GM10266 (cell line): ENCODE measurements at regions not wholly inside any gene's neighbourhood (a gene's known extent, or its start where the extent isn't known, plus 50 kb on each side); places are given as distances from the start of the nearest gene placed in this dataset.

Experiments
- DNase-seq: peaks from one replicate; pipeline ENCODE4 v3.0.0; 2012; ENCODE audit errors: extremely low spot score
- TF ChIP-seq, protein P1 (sequence below): IDR thresholded peaks from 2 replicates; pipeline ENCODE4 v1.5.1; 2012; ENCODE audit warnings: mild to moderate bottlenecking, low read depth; ENCODE audit not compliant: control insufficient read depth, insufficient read depth; ENCODE audit errors: missing control alignments

GRCh38 chr20:11752336-11752735, 165.4 kb upstream of the BTBD3 start:
- DNase-seq: no peak
- TF ChIP-seq, protein P1, sequence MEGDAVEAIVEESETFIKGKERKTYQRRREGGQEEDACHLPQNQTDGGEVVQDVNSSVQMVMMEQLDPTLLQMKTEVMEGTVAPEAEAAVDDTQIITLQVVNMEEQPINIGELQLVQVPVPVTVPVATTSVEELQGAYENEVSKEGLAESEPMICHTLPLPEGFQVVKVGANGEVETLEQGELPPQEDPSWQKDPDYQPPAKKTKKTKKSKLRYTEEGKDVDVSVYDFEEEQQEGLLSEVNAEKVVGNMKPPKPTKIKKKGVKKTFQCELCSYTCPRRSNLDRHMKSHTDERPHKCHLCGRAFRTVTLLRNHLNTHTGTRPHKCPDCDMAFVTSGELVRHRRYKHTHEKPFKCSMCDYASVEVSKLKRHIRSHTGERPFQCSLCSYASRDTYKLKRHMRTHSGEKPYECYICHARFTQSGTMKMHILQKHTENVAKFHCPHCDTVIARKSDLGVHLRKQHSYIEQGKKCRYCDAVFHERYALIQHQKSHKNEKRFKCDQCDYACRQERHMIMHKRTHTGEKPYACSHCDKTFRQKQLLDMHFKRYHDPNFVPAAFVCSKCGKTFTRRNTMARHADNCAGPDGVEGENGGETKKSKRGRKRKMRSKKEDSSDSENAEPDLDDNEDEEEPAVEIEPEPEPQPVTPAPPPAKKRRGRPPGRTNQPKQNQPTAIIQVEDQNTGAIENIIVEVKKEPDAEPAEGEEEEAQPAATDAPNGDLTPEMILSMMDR: no peak

GRCh38 chr20:11753155-11753554, 164.5 kb upstream of the BTBD3 start:
- TF ChIP-seq, protein P1: no peak
- DNase-seq: no peak

DNA sequence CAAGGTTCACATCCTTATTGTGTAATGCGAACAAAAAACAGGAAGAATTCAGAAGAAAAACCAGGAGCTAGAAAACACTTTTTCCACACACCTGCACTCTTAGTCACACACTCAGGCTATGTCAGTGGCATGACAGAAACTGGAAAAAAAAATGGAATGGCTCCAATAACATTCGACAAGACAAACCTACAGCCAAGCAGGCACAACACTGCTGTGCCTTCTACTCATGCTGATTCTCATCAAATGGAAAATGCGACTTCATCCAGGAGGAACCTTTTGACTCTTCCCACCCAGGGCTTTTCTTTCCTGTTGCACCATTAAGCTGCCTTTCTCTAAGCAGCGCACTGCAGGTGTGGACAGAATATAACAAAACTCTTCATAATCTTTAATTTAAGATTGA, 163.2 kb upstream of the BTBD3 start:
- DNase-seq: no peak
- TF ChIP-seq, protein P1: no peak

GRCh38 chr20:11755071-11755841, 162.4 kb upstream of the BTBD3 start:
- TF ChIP-seq, protein P1: no peak
- DNase-seq: no peak

GRCh38 chr20:11761497-11761896, 156.2 kb upstream of the BTBD3 start:
- TF ChIP-seq, protein P1: no peak
- DNase-seq: no peak

- TF ChIP-seq, protein P1: no peak
- DNase-seq: no peak
Observed at GRCh38 chr20:11766961-11767360, 150.7 kb upstream of the BTBD3 start.

GRCh38 chr20:11769825-11770224, 147.9 kb upstream of the BTBD3 start:
- TF ChIP-seq, protein P1: no peak
- DNase-seq: no peak
